ENCODE measurements at regions not wholly inside any gene's neighbourhood (a gene's known extent, or its start where the extent isn't known, plus 50 kb on each side); places are given as distances from the start of the nearest gene placed in this dataset.

- ATAC-seq (ENCODE audit: insufficient read depth, low FRiP score), result no peak
- Histone ChIP-seq H3K27ac (ENCODE audit: low read depth in 1 of 2, low read length in 1 of 2) (no peak overlapping the region), H3K9me3 (ENCODE audit: control insufficient read depth in 4 of 4, insufficient read depth in 3 of 4, low read length in 3 of 4) (peaks cover 0 to 10% (median 0%) of the 10 kb centered on the region in 4 donors), H3K27me3 (ENCODE audit: control insufficient read depth in 3 of 3, insufficient read depth in 3 of 3, low read length in 2 of 3) (no peaks in the 10 kb centered on the region), H3K4me1 (ENCODE audit: control insufficient read depth in 5 of 5, insufficient read depth in 5 of 5, low read length in 5 of 5) (no peaks in the 10 kb centered on the region), H3K9ac (ENCODE audit: insufficient read depth in 1 of 2, low read length in 2 of 2) (no peak overlapping the region), H3K4me3 (no peak overlapping the region), H3K36me3 (ENCODE audit: control insufficient read depth in 4 of 4, insufficient read depth in 4 of 4, low read length in 4 of 4) (no peaks in the 10 kb centered on the region)
- TF ChIP-seq CTCF (IDR thresholded peaks at IDR 0.05; ENCODE audit: control extremely low read depth, extremely low read depth), result no peak
- no peak for DNase-seq
- WGBS, 2 donors, result 85 to 92% methylated on average over 5 of the region's 5 CpGs
Observed at GRCh38 chr14:23816371-23816770, 137.2 kb upstream of the DHRS4 start.

GRCh38 chr14:23817164-23817767, 136.3 kb upstream of the DHRS4 start:
- H3K4me3 ChIP-seq, result no peak overlapping the region
- DNase-seq (no peak), ATAC-seq (ENCODE audit: insufficient read depth, low FRiP score) (no peak)
- H3K27me3 ChIP-seq (ENCODE audit: control insufficient read depth in 3 of 3, insufficient read depth in 3 of 3, low read length in 2 of 3), result no peaks in the 10 kb centered on the region
- no peak overlapping the region for H3K27ac ChIP-seq (ENCODE audit: low read depth in 1 of 2, low read length in 1 of 2)
- no peaks in the 10 kb centered on the region for H3K4me1 ChIP-seq (ENCODE audit: control insufficient read depth in 5 of 5, insufficient read depth in 5 of 5, low read length in 5 of 5)
- peaks cover 0 to 10% (median 0%) of the 10 kb centered on the region in 4 donors for H3K9me3 ChIP-seq (ENCODE audit: control insufficient read depth in 4 of 4, insufficient read depth in 3 of 4, low read length in 3 of 4)
- no peaks in the 10 kb centered on the region for H3K36me3 ChIP-seq (ENCODE audit: control insufficient read depth in 4 of 4, insufficient read depth in 4 of 4, low read length in 4 of 4)
- 64 to 71% methylated on average over 4 of the region's 4 CpGs for WGBS, 2 donors
- H3K9ac ChIP-seq (ENCODE audit: insufficient read depth in 1 of 2, low read length in 2 of 2), result no peak overlapping the region
- no peak for TF ChIP-seq CTCF (IDR thresholded peaks at IDR 0.05; ENCODE audit: control extremely low read depth, extremely low read depth)

GRCh38 chr14:23827100-23827892, 126.3 kb upstream of the DHRS4 start:
- Histone ChIP-seq H3K9ac (ENCODE audit: insufficient read depth in 1 of 2, low read length in 2 of 2) (no peak overlapping the region), H3K27me3 (ENCODE audit: control insufficient read depth in 3 of 3, insufficient read depth in 3 of 3, low read length in 2 of 3) (no peaks in the 10 kb centered on the region), H3K4me3 (no peak overlapping the region), H3K9me3 (ENCODE audit: control insufficient read depth in 4 of 4, insufficient read depth in 3 of 4, low read length in 3 of 4) (no peaks in the 10 kb centered on the region), H3K27ac (ENCODE audit: low read depth in 1 of 2, low read length in 1 of 2) (no peak overlapping the region), H3K4me1 (ENCODE audit: control insufficient read depth in 5 of 5, insufficient read depth in 5 of 5, low read length in 5 of 5) (no peaks in the 10 kb centered on the region), H3K36me3 (ENCODE audit: control insufficient read depth in 4 of 4, insufficient read depth in 4 of 4, low read length in 4 of 4) (no peaks in the 10 kb centered on the region)
- no peak for ATAC-seq (ENCODE audit: insufficient read depth, low FRiP score)
- no peak for DNase-seq
- WGBS, 2 donors, result 81 to 86% methylated on average over 13 of the region's 13 CpGs
- no peak for TF ChIP-seq CTCF (IDR thresholded peaks at IDR 0.05; ENCODE audit: control extremely low read depth, extremely low read depth)
